A673 (cell line): ENCODE measurements at regions not wholly inside any gene's neighbourhood (a gene's known extent, or its start where the extent isn't known, plus 50 kb on each side); places are given as distances from the start of the nearest gene placed in this dataset.
A peak's percentile ranks its signal among the peaks of the same experiment; 100 is the strongest.

Experiments
- EZH2 ChIP-seq: fragments of 200-600 bp; sonication (generic); IDR thresholded peaks from 2 replicates; pipeline ENCODE4 v1.6.1; 2017; ENCODE audit warnings: borderline replicate concordance, low read depth, mild to moderate bottlenecking, mixed read lengths, antibody characterized with exemption, low read length; ENCODE audit not compliant: poor library complexity, severe bottlenecking
- TF ChIP-seq, protein P1 (sequence below): fragments of 300-800, 200-600 bp; sonication (generic); conservative IDR thresholded peaks from 2 replicates; pipeline ENCODE4 v1.5.1; 2017; ENCODE audit warnings: low read depth, mild to moderate bottlenecking, antibody characterized with exemption, low read length, moderate library complexity, mixed read lengths

GRCh38 chr7:94223375-94224084 lies 171.2 kb upstream of the COL1A2 start:
- TF ChIP-seq, protein P1, sequence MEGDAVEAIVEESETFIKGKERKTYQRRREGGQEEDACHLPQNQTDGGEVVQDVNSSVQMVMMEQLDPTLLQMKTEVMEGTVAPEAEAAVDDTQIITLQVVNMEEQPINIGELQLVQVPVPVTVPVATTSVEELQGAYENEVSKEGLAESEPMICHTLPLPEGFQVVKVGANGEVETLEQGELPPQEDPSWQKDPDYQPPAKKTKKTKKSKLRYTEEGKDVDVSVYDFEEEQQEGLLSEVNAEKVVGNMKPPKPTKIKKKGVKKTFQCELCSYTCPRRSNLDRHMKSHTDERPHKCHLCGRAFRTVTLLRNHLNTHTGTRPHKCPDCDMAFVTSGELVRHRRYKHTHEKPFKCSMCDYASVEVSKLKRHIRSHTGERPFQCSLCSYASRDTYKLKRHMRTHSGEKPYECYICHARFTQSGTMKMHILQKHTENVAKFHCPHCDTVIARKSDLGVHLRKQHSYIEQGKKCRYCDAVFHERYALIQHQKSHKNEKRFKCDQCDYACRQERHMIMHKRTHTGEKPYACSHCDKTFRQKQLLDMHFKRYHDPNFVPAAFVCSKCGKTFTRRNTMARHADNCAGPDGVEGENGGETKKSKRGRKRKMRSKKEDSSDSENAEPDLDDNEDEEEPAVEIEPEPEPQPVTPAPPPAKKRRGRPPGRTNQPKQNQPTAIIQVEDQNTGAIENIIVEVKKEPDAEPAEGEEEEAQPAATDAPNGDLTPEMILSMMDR: peak; percentile 76
- TF ChIP-seq EZH2: no peak
